Tibial nerve (tissue), 4 donors: ENCODE measurements at regions not wholly inside any gene's neighbourhood (a gene's known extent, or its start where the extent isn't known, plus 50 kb on each side); places are given as distances from the start of the nearest gene placed in this dataset.

ENCODE experiments used
- DNase-seq, 2 donors: peaks; one replicate each; pipeline ENCODE4 v3.0.0-alpha.2; 2019; ENCODE audit warnings: low spot score in 2 of 2
- H3K27ac ChIP-seq, 4 donors: fragments of 200-600 bp; sonication (generic) in 3 of 4; one replicate each; pipeline ENCODE4 v1.5.1; 2017 to 2019; ENCODE audit warnings: mild to moderate bottlenecking in 1 of 4
- H3K27me3 ChIP-seq, 2 donors: fragments of 200-600 bp; sonication (generic) in 1 of 2; one replicate each; pipeline versions ENCODE4 v1.5.1 to v1.6.0; 2017 to 2019
- H3K36me3 ChIP-seq, 3 donors: fragments of 200-600 bp; sonication (generic); one replicate each; pipeline ENCODE4 v1.5.1; 2018 to 2019
- H3K4me1 ChIP-seq, 4 donors: fragments of 200-600 bp; sonication (generic) in 3 of 4; one replicate each; pipeline ENCODE4 v1.5.1; 2017 to 2019
- H3K4me3 ChIP-seq, 4 donors: fragments of 200-600 bp; sonication (generic) in 3 of 4; one replicate each; pipeline ENCODE4 v1.5.1; 2017 to 2019; ENCODE audit warnings: mild to moderate bottlenecking in 1 of 4, moderate library complexity in 1 of 4
- H3K9me3 ChIP-seq, 4 donors: fragments of 200-600 bp; sonication (generic) in 3 of 4; one replicate each; pipeline ENCODE4 v1.5.1; 2017 to 2019
- EP300 ChIP-seq, 2 donors: sonication (generic); formaldehyde crosslinking; IDR thresholded peaks; one replicate each; pipeline ENCODE4 v1.6.1; 2017; ENCODE audit warnings: antibody characterized with exemption in 2 of 2, mild to moderate bottlenecking in 1 of 2
- POLR2A ChIP-seq, 2 donors: fragments of 450-650 bp; IDR thresholded peaks; one replicate each; pipeline ENCODE4 v1.6.1; 2017; ENCODE audit warnings: antibody characterized with exemption in 2 of 2, mild to moderate bottlenecking in 2 of 2, moderate library complexity in 2 of 2
- WGBS, 2 donors: methylation state at CpG; one replicate each; pipeline ENCODE4 v1.1.5; 2018; 5-methylcytosine and 5-hydroxymethylcytosine counted together
- TF ChIP-seq, protein P1 (sequence below), 5 experiments: fragments of 200-600 bp in 3 of 5; fragments of 450-650 bp in 2 of 5; sonication (generic) in 3 of 5; IDR thresholded peaks; one replicate each; pipeline ENCODE4 v1.5.1; 2016 to 2019; ENCODE audit warnings: antibody characterized with exemption in 5 of 5, mild to moderate bottlenecking in 3 of 5, moderate library complexity in 2 of 5

GRCh38 chr4:129968366-129968765 lies 872.4 kb downstream of the C4orf33 start:
- no peak for DNase-seq
- WGBS, 2 donors = 77 to 84% methylated on average over 3 of the region's 3 CpGs
- Histone ChIP-seq H3K4me3 (no peak overlapping the region), H3K36me3 (no peaks in the 10 kb centered on the region), H3K27me3 (no peaks in the 10 kb centered on the region), H3K27ac (no peak overlapping the region), H3K9me3 (peaks cover 0 to 3% (median 0%) of the 10 kb centered on the region in 4 donors), H3K4me1 (no peaks in the 10 kb centered on the region)
- TF ChIP-seq EP300 (IDR thresholded peaks at IDR 0.05) = no peak
- TF ChIP-seq POLR2A (IDR thresholded peaks at IDR 0.05) = no peak
- TF ChIP-seq, protein P1, sequence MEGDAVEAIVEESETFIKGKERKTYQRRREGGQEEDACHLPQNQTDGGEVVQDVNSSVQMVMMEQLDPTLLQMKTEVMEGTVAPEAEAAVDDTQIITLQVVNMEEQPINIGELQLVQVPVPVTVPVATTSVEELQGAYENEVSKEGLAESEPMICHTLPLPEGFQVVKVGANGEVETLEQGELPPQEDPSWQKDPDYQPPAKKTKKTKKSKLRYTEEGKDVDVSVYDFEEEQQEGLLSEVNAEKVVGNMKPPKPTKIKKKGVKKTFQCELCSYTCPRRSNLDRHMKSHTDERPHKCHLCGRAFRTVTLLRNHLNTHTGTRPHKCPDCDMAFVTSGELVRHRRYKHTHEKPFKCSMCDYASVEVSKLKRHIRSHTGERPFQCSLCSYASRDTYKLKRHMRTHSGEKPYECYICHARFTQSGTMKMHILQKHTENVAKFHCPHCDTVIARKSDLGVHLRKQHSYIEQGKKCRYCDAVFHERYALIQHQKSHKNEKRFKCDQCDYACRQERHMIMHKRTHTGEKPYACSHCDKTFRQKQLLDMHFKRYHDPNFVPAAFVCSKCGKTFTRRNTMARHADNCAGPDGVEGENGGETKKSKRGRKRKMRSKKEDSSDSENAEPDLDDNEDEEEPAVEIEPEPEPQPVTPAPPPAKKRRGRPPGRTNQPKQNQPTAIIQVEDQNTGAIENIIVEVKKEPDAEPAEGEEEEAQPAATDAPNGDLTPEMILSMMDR (IDR thresholded peaks at IDR 0.05) = no peak

GRCh38 chr4:129968778-129969177 lies 872.8 kb downstream of the C4orf33 start:
- TF ChIP-seq EP300 (IDR thresholded peaks at IDR 0.05) (no peak), POLR2A (IDR thresholded peaks at IDR 0.05) (no peak)
- TF ChIP-seq, protein P1 (IDR thresholded peaks at IDR 0.05) = no peak
- H3K4me3 ChIP-seq = no peak overlapping the region
- 39 to 64% methylated on average over 1 of the region's 1 CpG for WGBS, 2 donors
- H3K27ac ChIP-seq = no peak overlapping the region
- H3K27me3 ChIP-seq = no peaks in the 10 kb centered on the region
- H3K36me3 ChIP-seq = no peaks in the 10 kb centered on the region
- H3K4me1 ChIP-seq = no peaks in the 10 kb centered on the region
- peaks cover 0 to 3% (median 0%) of the 10 kb centered on the region in 4 donors for H3K9me3 ChIP-seq
- DNase-seq = no peak

GRCh38 chr4:129970801-129971200 lies 874.8 kb downstream of the C4orf33 start:
- DNase-seq = no peak
- Histone ChIP-seq H3K4me1 (no peaks in the 10 kb centered on the region), H3K36me3 (no peaks in the 10 kb centered on the region), H3K27me3 (no peaks in the 10 kb centered on the region), H3K4me3 (no peak overlapping the region), H3K9me3 (peaks cover 0 to 2% (median 0%) of the 10 kb centered on the region in 4 donors), H3K27ac (no peak overlapping the region)
- 89 to 92% methylated on average over 3 of the region's 3 CpGs for WGBS, 2 donors
- no peak for TF ChIP-seq POLR2A (IDR thresholded peaks at IDR 0.05)
- TF ChIP-seq, protein P1 (IDR thresholded peaks at IDR 0.05) = no peak
- TF ChIP-seq EP300 (IDR thresholded peaks at IDR 0.05) = no peak

DNA sequence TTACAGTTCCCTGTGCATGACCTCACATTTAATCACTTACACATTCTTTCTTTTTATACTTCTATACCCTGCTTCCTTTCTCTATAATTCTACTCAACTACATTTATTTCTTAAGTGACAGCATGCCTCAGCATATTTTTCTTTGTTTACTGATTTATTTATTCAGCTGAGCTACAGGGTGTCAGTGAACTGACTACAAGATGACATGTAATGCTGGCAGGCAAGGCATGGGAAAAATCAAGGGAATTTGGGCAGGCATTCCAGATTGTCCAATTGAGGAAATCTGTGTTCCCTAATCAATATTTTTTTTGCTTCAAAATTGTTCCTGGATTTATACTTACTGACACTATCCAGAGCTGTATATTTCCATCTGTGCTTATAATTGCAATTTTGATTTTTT lies 875.5 kb downstream of the C4orf33 start:
- H3K4me1 ChIP-seq = no peaks in the 10 kb centered on the region
- TF ChIP-seq EP300 (IDR thresholded peaks at IDR 0.05) (no peak), POLR2A (IDR thresholded peaks at IDR 0.05) (no peak)
- TF ChIP-seq, protein P1 (IDR thresholded peaks at IDR 0.05) = no peak
- DNase-seq = no peak
- H3K36me3 ChIP-seq = no peaks in the 10 kb centered on the region
- H3K27me3 ChIP-seq = no peaks in the 10 kb centered on the region
- H3K27ac ChIP-seq = no peak overlapping the region
- no peaks in the 10 kb centered on the region for H3K9me3 ChIP-seq
- H3K4me3 ChIP-seq = no peak overlapping the region

GRCh38 chr4:129972257-129972656 lies 876.3 kb downstream of the C4orf33 start:
- no peaks in the 10 kb centered on the region for H3K27me3 ChIP-seq
- H3K27ac ChIP-seq = no peak overlapping the region
- no peak overlapping the region for H3K4me3 ChIP-seq
- H3K36me3 ChIP-seq = no peaks in the 10 kb centered on the region
- no peak for DNase-seq
- H3K9me3 ChIP-seq = no peaks in the 10 kb centered on the region
- TF ChIP-seq POLR2A (IDR thresholded peaks at IDR 0.05) = no peak
- 95 to 96% methylated on average over 1 of the region's 1 CpG for WGBS, 2 donors
- H3K4me1 ChIP-seq = no peaks in the 10 kb centered on the region

DNA sequence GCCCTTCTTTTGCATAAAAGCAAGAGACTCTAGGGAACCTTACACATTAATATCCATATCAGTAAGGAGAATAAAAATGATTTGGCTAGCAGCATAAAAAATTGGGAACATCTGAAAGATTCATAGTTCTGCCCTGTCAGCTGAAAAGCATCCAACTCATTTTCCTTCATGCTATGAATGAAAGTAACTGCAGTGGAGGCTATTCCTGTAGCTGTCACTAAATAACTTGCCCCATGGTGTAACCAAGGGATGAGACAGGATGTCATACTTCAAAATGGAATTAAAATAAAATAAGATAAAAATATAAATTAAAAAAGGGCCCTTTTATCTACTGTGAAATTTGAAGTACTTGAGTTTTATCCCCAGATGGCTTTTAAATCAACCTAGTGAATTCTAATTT lies 878.8 kb downstream of the C4orf33 start:
- no peak overlapping the region for H3K27ac ChIP-seq
- no peak overlapping the region for H3K4me3 ChIP-seq
- H3K9me3 ChIP-seq = no peaks in the 10 kb centered on the region
- H3K36me3 ChIP-seq = no peaks in the 10 kb centered on the region
- DNase-seq = no peak
- no peaks in the 10 kb centered on the region for H3K27me3 ChIP-seq
- no peaks in the 10 kb centered on the region for H3K4me1 ChIP-seq
- no peak for TF ChIP-seq EP300 (IDR thresholded peaks at IDR 0.05)
- TF ChIP-seq, protein P1 (IDR thresholded peaks at IDR 0.05) = no peak
- no peak for TF ChIP-seq POLR2A (IDR thresholded peaks at IDR 0.05)
